ENCODE measurements at regions not wholly inside any gene's neighbourhood (a gene's known extent, or its start where the extent isn't known, plus 50 kb on each side); places are given as distances from the start of the nearest gene placed in this dataset.
A peak's percentile ranks its signal among the peaks of the same experiment; 100 is the strongest.

DNA sequence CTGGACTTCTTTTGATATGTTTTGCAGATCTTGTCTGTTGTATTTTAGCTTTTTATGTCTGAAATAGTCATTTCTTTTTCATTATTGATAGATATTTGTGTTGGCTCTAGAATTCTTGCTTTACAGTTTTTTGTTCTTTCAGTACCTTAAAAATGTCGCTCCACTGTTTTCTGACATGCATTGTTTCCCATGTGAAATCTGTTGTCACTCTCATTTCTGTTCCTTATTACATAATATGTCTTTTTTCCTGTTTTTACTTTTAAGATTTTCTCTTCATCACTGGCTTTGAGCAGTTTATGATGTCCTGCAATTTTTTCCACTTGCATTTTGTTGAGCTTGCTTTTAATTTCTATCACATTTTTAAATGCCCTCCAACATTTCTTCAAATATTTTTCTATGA is 270.4 kb upstream of the TARS1 start:
- intact Hi-C loops (cut with DNase I): no loop called here
- DNase-seq: no peak
- H3K27me3 ChIP-seq: no peaks in the 10 kb centered on the region
- WGBS, 2 donors: 63 to 91% methylated on average over 1 of the region's 1 CpG
- no peaks in the 10 kb centered on the region for H3K36me3 ChIP-seq
- no peak overlapping the region for H3K27ac ChIP-seq
- TF ChIP-seq, protein P1, sequence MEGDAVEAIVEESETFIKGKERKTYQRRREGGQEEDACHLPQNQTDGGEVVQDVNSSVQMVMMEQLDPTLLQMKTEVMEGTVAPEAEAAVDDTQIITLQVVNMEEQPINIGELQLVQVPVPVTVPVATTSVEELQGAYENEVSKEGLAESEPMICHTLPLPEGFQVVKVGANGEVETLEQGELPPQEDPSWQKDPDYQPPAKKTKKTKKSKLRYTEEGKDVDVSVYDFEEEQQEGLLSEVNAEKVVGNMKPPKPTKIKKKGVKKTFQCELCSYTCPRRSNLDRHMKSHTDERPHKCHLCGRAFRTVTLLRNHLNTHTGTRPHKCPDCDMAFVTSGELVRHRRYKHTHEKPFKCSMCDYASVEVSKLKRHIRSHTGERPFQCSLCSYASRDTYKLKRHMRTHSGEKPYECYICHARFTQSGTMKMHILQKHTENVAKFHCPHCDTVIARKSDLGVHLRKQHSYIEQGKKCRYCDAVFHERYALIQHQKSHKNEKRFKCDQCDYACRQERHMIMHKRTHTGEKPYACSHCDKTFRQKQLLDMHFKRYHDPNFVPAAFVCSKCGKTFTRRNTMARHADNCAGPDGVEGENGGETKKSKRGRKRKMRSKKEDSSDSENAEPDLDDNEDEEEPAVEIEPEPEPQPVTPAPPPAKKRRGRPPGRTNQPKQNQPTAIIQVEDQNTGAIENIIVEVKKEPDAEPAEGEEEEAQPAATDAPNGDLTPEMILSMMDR (IDR thresholded peaks at IDR 0.05): no peak
- peaks cover 0 to 25% (median 6%) of the 10 kb centered on the region in 11 donors for H3K9me3 ChIP-seq
- no peak for ATAC-seq
- H3K4me3 ChIP-seq: no peak overlapping the region
- no peaks in the 10 kb centered on the region for H3K4me1 ChIP-seq

DNA sequence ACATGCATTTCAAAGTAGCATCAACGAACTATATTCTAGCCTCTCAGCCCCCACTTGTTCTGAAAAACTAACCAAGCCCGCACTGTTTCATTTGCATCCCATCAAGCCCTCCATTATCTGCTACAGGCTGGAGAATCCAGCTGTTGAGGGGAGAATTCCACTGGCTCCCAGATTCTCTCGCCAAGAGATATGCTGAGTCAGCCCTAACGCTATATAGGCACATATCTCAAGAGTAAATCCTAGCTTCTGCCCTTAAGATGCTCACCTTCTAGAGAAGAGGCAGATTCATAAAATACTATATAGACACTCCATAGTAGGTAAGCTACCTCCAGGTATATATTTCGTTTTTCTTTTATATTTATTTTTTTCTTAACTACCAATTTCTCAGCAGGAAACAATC is 266.4 kb upstream of the TARS1 start:
- ATAC-seq (no peak), DNase-seq (no peak)
- no peaks in the 10 kb centered on the region for H3K27me3 ChIP-seq
- no peak overlapping the region for H3K4me3 ChIP-seq
- peaks cover 0 to 20% (median 6%) of the 10 kb centered on the region in 11 donors for H3K9me3 ChIP-seq
- intact Hi-C loops (cut with DNase I): no loop called here
- no peaks in the 10 kb centered on the region for H3K4me1 ChIP-seq
- no peak overlapping the region for H3K27ac ChIP-seq
- WGBS, 2 donors: 75 to 79% methylated on average over 5 of the region's 5 CpGs
- no peaks in the 10 kb centered on the region for H3K36me3 ChIP-seq
- TF ChIP-seq, protein P1 (IDR thresholded peaks at IDR 0.05): no peak

DNA sequence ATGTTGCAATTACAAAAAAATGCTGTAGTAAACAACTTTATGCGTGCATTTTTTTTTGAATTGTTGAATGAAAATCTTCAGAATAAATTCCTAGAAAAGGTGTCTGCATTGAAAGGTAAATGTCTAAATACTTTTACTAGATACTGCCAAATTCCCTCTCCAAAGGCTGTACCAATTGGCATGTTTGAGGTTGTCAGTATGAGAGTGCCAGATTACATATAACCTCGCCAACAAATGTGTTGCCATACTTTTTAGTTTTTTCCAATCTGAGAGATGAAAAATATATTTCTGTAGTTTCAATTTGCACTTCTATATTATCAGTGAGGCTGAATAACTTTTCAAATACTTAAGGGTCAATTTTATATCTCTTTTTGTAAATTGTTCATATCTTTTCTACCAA is 261.5 kb upstream of the TARS1 start:
- WGBS, 2 donors: 94 to 98% methylated on average over 2 of the region's 2 CpGs
- peaks cover 0 to 4% (median 0%) of the 10 kb centered on the region in 9 donors for H3K4me1 ChIP-seq
- H3K9me3 ChIP-seq: no peaks in the 10 kb centered on the region
- intact Hi-C loops (cut with DNase I): no loop called here
- TF ChIP-seq, protein P1 (IDR thresholded peaks at IDR 0.05): no peak
- ATAC-seq: no peak
- no peaks in the 10 kb centered on the region for H3K27me3 ChIP-seq
- no peaks in the 10 kb centered on the region for H3K36me3 ChIP-seq
- no peak for DNase-seq
- no peak overlapping the region for H3K4me3 ChIP-seq
- H3K27ac ChIP-seq: no peak overlapping the region

DNA sequence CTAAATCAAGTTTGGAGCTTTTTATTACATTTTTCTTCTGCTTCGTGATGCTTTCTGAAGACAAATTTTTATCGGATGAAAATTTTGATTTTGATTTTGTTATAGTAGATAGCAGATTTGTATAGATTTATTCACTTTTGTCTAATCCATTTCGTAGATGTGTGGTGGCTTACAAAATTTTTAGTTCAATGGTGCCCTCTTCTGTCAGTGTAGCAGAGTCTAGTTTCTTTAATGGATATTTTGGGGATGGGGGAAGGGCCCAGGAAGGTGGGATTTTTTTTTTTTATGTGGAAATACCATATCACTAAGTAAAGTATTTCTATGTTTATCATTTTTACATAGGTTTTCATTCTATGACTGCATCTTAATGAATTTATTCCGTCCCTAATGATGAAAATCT is 259.9 kb upstream of the TARS1 start:
- Histone ChIP-seq H3K27me3 (no peaks in the 10 kb centered on the region), H3K27ac (no peak overlapping the region), H3K36me3 (no peaks in the 10 kb centered on the region), H3K4me3 (no peak overlapping the region), H3K4me1 (peaks cover 0 to 4% (median 0%) of the 10 kb centered on the region in 9 donors), H3K9me3 (no peaks in the 10 kb centered on the region)
- peak in 1 of 2 donors; percentile 11 for DNase-seq
- TF ChIP-seq, protein P1 (IDR thresholded peaks at IDR 0.05): peak in 7 of 9 donors; percentile 23 to 64 (median 52)
- ATAC-seq: peak in 1 of 8 donors; percentile 74
- intact Hi-C loops (cut with DNase I): loop anchor here in 7 of 10 donors (2.0 to 10.0 kb wide), 4 partner anchors 469 to 476 kb away; partner anchors contain the start of gene NPR3 (in 3 of the 7)
- WGBS, 2 donors: 71 to 78% methylated on average over 4 of the region's 4 CpGs

Data from heart right ventricle (tissue), 16 donors.